Non-pigmented ciliary epithelial cell (primary cell): ENCODE measurements at regions not wholly inside any gene's neighbourhood (a gene's known extent, or its start where the extent isn't known, plus 50 kb on each side); places are given as distances from the start of the nearest gene placed in this dataset.
"Not testable (repeated sequence)": the region's sequence is repeated elsewhere in the genome, so short reads cannot be mapped to it uniquely, and the experiment has no call there.

Experiments used
- DNase-seq: peaks from one replicate; pipeline ENCODE4 v3.0.0-alpha.2; 2010; ENCODE audit warnings: low read depth

DNA sequence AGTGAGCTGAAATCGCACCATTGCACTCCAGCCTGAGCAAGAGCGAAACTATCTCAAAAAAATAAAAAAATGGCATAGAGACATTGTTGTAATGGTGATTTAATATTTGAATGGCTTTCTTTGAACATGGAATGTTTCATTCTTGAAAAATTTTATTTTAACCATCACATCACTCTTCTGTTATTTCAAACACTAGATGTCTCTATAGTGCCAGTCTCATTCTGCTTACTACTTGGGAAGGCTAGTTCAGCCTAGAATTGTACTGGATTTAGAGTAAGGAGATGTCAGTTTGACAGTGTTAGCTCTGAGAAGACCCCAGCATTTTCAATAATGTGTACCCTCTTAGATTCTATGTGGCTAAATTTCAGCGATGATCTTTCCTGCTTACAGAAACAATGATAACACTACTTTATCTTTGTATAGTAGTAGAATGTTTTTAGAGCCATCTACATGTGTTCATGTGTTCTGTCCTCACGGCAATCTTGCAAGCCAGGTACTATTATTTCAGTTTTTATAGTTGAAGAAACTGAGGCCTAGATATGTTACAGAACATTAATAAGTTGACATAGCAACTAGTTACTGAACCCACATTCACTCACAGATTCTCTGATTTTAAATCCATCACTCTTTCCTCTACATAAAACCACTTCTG lies 142.9 kb upstream of the ZSWIM2 start:
- DNase-seq = no peak

DNA sequence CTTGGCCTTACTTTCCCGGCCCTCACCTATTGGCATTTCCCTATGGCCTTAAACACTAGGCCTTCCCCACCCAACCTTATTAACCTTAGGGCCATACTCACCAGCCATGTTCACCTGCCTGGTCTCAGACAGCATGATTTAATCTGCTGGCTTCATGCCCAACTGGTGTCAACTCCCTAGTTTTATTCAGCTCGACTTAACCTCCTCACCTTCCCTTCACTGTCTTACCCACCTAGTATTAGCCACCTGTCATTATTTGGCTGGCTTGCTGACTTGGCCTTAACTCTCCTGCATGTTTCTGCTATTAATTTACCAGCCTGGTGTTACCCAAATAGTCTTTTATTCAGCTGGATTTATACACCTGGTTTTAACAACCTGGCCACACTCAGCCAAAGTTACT lies 136.0 kb upstream of the ZSWIM2 start:
- DNase-seq = no peak

DNA sequence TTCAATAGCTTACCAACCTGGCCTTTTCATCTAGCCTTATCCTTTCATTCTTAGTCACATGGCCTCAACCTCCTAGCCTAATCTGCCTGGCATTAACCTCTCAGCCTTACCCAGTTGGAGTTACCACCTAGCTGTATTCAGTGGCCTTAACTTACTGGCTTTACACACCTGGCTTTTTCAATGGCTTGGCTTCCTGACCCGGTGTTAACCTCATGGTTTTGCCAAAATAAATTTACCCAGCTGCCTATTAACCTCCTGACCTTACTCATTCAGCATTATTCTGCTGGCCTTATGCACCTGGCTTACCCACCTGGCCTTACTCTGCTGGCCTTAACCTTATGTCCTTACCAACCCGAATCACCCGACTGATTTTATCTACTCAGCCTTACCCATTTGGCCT lies 135.5 kb upstream of the ZSWIM2 start:
- DNase-seq = no peak

DNA sequence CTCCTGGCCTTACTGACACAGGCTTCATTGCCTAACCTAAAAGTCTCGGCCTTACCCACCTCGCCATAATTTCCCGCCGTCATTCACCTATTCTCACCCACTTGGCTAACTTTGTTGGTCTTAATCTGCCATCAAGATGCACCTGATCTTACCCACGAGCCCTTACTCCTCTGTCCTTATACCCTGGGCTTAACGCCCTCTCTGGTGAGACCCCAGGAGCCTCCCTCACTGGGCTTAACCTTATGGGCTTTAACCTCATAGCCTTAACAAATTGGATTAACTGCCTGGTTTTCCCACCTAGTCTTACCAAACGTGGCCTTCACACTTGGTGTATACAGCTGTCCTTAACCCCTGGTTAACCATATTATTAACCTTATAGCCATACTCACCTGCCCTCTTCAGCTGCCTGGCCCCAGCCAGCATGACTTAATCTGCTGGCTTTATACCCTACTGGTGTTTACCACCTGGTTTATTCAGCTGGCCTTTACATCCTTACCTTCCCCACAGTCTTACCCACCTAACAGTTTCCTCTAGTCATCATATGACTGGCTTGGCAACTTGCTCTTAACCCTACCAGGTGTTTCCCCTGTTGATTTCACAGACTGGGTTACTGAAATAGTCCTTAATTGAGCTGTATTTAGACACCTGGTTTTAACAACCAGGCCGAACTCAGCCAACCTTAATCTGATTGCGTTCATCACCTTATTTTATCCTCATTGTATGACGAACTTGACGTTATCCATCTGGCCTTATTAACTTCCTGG lies 132.0 kb upstream of the ZSWIM2 start:
- no peak for DNase-seq

DNA sequence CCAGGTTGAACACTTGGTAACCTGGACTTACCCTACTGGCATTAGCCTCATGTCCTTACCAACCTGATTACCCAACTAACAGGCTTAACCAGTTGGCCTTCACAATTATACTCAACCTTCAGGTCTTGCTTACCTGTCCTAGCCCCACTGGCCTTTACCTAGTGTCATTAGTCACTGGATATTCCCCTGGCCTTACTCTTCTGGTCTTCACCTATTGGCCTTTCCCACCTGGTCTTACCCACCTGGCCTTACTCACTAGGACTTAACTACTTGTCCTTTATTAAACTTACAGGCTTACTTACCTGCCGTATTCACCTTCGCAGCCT lies 131.1 kb upstream of the ZSWIM2 start:
- no peak for DNase-seq

DNA sequence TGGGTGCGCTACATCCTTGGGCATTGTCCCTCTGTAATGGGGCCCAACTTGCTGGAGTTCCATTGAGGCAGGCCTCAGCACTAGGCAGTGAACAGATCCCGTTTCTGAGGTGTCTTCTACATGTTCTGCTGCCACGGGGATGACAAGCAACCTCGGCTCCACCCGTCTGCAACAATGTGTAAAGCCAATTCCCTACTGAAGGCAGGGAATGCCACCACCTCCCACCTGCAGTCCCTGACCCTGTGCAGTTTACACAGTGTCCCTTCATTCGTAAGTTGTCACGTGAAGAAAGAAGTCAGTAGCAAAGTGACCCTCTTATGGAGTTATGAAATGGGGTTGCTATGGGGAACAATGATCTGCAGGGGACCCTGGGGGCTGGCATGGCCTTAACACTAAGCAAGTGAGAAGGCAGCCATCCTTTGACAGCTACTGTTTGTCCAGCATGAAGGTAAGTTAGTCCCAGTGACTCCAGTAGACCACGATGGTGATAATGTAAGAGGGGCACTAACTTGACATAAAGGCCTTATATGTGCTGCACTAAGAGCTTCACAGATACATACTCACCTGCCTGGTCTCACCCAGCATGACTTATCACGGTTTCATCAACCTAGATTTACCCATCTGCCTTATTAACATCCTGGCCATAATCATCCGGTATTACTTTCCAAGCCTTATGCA lies 130.6 kb upstream of the ZSWIM2 start:
- DNase-seq = no peak

DNA sequence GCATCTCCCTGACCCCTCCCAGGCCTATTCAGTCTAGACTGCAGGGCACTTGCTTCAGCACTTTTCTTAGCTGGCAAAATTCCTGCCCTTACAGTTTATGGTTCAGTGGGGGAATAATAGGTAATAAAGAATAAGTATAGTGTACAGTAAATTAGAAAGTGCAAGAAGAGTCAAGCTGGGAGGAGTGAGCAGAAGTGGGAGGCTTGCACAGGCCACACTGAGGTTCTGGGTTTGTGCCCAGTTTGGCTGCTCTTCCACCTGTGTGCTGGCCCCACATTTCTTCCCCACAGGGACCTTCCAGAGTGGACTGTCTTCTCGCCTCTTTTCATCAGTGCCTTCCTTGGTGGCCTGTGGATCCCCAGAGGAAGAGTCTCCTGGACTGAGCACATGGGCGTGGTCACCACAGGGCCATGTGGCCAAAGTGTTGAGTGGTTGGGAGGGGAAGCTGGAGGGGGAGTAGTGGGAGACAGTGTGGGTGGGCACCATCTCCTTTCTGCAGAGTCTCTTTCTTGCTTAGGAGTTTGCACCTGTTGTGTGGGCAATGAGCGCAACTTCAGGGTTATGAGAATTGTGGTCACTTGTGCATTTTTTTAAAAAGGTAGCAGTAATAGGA lies 128.6 kb upstream of the ZSWIM2 start:
- DNase-seq = no peak

DNA sequence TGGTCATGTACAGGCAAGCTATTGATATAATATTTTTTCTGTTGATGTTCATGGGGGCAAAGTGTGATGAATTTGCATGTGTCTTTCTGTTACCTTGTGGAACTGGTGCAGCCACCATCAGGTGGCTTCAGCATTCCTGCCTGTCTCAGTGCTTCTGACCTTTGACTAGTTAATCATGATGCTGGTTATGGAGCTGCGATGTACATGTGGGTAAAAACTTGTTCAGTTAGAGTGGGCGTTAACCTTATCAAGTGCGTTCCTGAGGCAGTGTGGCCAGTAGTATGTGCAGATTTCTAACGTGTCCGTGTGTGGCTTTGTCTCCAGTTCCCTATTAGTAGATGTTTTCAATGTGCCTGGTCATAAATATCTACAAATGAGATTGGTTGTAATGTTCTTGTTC lies 127.4 kb upstream of the ZSWIM2 start:
- no peak for DNase-seq

DNA sequence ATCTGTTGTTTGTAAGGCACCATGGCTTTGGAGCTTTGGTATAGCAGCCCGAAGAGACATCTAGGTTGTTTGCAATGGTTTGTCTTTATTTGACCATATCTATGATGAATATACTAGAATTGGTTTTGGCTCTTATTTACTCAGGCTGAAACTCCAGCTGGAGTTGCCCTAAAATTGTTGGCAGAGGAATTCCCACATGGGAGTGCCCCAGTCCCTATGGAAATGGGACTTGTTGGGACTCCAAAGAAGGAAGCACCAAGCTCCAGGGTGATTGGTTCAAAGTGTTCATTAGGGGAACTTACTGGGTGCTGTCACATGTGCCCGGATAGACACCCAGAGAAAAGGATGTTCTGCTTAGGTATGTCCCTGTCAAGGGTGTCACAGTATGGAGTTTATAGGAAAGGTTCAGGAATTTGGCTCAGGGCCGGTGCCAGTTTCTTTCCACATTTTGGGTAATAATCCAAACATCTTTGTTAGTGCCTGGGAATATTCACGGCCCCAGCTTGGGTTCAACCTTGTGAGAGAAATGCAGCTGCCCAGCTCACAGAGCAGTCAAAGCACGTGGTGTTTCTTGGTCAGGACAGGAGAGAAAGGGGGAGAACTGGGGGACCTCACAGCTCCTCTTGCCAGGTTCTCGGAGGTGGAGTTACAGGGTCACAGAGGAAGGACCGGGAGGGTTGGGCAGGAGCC lies 123.5 kb upstream of the ZSWIM2 start:
- no peak for DNase-seq

DNA sequence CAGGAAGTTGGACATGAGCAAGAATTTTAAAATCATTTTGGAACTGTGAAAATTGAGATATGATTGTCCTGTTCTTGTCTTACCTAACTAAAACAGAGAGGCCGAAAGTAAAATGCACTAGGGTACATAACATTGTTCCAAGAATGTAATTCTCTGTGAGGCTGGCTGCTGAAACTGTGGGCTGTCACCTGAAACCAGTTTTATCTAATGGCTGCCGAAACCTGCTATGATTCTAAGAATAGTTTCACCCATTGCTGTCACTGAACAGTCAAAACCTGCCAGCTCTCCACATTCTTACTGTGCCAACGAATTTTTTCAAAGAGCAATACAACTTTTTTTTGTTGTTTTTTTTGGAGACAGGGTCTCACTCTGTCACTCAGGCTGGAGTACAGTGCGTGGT lies 119.3 kb upstream of the ZSWIM2 start:
- no peak for DNase-seq

DNA sequence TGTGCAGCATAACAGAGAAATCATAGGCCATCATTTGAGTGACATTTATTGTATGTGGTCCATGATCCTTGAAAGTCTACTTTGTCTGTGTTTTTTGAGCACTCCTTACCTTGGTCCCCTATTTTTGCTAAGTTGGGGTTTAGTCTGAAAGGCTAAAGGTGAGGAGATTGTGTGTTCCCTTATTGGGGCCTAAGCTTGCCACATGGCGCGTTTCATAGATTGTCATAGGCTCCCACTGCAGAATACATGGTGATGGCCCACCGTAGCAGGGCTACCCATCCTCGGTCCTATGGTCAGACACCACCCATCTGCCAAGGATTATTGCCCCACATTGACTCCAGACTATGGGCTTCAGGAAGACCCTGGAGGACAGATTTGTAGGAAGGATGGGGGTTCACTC lies 117.0 kb upstream of the ZSWIM2 start:
- DNase-seq = no peak

DNA sequence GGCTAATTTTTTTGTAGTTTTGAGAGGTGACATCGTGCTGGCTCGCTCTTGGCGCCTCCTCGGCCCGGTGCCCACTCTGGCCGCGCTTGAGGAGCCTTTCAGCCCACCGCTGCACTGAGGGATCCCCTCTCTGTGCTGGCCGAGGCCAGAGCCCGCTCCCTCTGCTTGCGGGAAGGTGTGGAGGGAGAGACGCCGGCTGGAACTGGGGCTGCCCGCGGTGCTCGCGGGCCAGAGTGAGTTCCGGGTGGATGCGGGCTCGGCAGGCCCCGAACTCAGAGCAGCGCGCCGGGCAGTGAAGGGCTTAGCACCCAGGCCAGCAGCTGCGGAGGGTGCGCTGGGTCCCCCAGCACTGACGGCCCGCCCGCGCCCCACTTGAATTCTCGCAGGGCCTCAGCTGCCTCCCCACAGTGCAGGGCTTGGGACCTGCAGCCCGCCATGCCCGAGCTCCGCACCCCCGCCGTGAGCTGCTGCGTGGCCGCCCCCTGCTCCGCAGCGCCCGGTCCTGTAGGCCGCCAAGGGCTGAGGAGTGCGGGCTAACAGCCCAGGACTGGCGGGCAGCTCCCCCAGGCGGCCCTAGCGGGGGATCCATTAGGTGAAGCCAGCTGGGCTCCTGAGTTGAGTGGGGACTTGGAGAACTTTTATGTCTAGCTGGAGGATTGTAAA lies 113.2 kb upstream of the ZSWIM2 start:
- no peak for DNase-seq

DNA sequence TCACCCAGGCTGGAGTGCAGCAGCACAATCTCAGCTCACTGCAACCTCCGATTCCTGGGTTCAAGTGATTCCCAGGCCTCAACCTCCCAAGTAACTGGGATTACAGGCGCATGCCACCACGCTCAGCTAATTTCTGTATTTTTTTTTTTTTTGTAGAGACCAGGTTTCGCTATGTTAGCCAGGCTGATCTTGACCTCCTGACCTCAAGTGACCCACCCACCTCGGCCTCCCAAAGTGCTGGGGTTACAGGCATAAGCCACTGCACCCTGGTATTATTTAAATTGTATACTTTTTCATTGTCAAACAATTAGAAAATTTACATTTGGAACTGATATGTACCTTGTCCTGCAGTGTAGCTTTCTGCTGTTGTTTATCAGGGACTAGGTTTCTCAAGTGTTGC lies 111.3 kb upstream of the ZSWIM2 start:
- DNase-seq = not testable (repeated sequence)

DNA sequence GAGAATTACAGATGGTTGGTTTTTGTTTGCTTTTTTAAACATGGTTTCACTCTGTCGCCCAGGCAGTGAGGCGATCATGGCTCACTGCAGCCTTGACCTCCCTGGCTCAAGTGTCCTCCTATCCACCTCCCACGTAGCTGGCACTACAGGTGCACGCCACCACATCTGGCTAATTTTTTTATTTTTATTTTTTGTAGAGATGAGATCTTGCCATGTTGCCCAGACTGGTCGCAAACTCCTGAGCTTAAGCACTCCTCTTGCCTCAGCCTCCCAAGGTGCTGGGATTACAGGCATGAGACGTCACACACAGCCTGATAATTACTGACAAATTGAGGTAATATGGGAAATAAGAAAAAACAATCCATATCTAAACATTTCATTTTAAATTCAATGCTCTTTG lies 110.5 kb upstream of the ZSWIM2 start:
- no peak for DNase-seq

DNA sequence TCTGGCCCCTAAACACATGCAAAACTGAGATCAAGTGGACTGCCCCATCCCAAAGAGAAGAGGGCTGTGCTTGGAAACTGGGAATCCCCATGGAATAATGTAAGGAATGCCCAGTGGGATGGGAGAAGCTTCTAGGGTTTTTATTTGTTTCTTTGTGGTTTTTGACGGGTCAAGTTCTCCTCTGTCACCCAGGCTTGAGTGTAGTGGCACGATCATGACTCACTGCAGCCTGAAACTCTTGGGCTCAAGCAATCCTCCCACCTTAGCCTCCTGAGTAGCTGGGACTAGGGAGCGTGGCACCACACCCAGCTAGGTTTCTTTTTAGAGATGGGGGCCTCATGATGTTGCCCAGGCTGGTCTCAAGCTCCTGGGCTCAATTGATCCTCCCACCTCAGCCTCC lies 101.7 kb upstream of the ZSWIM2 start:
- DNase-seq = no peak

DNA sequence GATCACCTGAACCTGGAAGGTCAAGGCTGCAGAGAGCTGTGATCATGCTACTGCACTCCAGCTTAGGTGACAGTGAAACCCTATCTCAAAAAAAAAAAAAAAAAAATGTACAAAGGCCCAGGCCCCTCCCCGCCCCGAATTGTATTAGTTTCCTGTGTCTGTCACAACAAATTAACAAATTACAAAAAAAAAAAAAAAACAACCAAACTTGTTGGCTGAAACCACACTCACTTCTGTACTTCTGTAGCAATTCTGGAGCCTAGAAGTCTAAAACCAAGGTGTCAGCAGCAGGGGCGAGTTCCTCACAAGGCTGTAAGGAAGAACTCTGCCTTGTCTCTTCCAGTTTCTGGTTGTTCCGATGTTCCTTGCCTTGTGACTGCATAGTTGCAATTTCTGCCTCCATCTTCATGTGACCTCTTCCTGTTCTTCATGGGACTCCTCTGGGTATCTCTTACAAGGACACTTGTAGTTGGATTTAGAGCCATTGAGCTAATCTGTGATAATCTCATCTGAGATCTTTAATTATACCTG lies 100.8 kb upstream of the ZSWIM2 start:
- DNase-seq = no peak

DNA sequence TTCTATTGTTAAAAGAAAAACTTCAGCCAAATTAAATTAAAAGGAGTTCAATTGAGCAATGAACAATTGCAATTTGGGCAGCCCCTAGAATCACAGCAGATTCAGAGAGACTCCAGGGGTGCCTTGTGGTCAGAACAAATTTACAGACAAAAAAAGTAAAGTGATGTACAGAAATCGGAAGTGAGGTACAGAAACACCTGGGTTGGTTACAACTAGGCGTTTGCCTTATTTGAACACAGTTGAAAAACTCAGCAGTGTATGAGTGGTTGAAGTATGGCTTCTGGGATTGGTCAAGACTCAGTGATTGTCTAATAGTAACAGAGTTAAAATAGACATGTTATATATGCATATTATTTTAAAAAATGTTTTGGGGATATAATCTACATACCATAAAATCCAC lies 98.5 kb upstream of the ZSWIM2 start:
- DNase-seq = no peak

DNA sequence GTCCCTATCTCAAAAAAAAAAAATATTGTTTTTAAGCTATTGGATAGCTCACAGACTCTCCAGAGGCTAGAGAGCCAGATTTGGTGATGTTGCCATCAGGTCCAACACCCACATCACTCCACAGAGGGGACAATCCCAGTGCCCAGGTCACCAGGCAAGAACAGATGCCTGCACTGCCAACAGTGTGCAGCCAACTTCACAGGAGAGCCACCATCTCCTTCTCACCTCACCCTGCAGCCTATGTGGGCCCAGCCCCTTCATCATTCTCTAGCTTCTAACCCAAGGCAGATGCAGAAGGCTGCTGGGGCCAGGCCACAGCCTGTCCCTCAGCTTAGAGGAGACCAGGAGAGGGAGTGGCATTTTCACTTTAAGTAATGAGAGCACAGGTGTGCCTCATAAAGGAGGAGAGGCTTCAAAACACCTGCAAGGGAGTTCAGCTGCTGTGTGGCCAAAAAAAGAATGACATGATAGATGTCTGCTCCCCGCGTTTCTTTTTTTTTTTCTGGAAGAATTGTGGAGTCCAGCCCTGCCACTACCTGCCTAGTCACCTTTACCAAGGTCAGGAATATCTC lies 98.0 kb upstream of the ZSWIM2 start:
- no peak for DNase-seq

DNA sequence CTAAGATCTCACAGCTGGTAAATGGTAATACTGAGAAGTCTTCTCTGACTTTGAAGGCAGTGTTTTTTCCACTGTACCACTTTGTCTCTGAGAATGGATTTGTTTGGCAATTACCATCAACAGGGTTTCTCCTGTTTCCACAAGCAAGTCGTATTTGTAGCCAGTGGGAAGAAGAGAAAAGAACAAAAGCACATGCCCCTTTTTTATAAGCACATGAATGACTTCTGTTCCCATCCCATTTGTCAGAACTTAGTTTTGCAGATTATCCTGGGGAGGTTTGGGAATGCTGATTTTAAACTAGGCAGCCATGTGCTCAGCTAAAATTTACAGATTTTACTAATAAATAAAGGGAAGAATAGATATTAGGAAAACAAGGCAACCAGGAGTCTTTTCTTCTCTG lies 92.9 kb upstream of the ZSWIM2 start:
- no peak for DNase-seq

DNA sequence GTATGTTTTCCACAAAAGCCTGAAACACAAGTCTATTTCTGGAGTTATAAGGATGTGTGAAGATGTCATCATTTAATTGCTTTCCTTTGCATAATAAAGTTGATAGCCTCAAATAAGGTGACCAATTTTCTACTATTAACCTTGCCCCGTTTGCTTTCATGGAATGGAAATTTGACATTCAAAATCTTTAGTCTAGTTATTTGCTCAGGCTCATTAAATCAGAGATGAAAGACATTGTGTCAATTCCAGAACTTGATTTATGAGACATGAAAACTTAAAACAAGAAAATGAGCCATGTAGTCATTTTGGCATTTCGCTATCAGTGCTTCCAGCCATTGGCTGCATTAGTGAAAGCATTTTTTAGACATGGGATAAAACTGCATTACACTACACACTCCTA lies 91.5 kb upstream of the ZSWIM2 start:
- no peak for DNase-seq

DNA sequence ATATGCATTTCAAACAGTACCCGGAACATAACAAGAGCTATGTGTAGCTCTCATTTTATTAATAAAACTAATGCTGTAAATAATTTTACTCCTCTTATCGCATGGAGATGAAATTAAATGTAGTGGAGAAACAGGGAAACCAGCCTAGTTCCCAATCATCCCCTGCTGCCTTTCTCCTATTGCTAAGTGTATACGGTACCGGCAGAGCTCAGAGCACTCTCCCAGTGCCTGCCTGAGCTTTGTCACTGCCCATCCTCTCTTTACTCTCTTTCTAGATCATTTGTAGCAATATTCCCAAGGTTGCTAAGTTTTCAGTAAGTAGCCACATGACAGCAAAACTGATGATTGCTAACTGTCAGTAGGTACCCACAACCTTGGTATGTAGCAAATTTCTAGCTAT lies 85.5 kb upstream of the ZSWIM2 start:
- no peak for DNase-seq

DNA sequence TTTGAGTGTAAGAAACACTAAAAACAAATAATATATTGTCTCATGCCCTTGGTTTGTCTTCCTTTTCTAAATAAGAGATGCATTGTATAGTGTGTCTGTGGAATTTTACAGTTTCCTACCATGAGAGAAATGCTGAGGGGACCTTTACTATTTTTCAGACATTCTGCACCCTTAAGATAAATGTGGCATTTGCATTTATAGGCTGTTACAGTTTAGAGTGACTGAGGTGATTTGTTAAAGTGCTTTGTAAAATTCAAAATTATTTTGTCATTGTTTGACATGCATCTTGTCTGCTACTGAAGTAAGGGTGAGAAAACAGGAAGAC lies 78.9 kb upstream of the ZSWIM2 start:
- DNase-seq = no peak
